ENCODE measurements at regions not wholly inside any gene's neighbourhood (a gene's known extent, or its start where the extent isn't known, plus 50 kb on each side); places are given as distances from the start of the nearest gene placed in this dataset.
"Not testable (repeated sequence)": the region's sequence is repeated elsewhere in the genome, so short reads cannot be mapped to it uniquely, and the experiment has no call there.

DNA sequence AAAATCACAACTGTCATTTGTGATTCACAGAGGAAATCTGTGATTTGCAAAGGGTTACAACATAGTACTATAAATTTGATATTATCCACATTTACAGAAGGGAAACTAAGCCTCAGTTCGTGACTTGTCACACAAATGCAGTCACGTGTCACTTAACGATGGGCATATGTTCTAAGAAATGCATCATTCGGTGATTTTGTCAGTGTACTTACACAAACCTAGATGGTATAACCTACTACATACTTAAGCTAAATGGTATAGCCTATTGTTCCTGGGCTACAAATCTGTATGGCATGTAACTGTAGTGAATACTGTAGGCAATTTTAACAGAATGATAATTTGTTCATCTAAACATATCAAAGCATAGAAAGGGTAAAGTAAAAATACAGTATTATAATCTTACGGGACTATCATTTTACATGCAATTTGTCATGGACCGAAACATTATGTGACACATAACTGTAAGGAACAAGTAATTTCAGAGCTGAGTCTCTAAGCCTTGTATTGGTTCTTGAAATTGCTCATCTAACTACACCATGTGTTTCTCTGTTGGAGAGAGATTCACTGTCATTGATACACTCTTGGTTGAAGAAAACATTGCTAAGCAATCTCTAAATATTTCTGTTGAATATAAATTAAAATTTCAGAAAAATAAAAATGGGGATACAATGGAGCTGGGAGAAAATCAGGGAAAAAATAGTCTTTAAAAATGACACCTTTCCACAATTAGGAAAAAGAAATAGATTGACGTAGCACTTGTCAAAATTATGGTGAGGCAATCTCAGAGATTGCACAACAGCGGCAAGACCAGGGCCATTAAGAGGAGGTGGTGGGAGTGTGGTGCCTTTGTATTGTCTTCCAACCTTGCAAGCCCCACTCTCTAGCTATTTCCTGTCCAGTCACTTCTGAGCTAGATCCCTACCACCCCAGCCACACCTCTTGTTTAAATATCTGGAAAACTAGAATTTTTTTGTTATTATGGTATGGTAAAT is 645.8 kb upstream of the TBL1XR1 start:
- Mint-ChIP-seq H3K9me3 (no peaks in the 10 kb centered on the region), H3K4me3 (no peak overlapping the region), H3K4me1 (peaks cover 12% of the 10 kb centered on the region), H3K27me3 (ENCODE audit: low read depth, poor library complexity) (no peaks in the 10 kb centered on the region), H3K27ac (no peak overlapping the region), H3K36me3 (ENCODE audit: low read depth) (no peaks in the 10 kb centered on the region)
- TF ChIP-seq, protein P1, sequence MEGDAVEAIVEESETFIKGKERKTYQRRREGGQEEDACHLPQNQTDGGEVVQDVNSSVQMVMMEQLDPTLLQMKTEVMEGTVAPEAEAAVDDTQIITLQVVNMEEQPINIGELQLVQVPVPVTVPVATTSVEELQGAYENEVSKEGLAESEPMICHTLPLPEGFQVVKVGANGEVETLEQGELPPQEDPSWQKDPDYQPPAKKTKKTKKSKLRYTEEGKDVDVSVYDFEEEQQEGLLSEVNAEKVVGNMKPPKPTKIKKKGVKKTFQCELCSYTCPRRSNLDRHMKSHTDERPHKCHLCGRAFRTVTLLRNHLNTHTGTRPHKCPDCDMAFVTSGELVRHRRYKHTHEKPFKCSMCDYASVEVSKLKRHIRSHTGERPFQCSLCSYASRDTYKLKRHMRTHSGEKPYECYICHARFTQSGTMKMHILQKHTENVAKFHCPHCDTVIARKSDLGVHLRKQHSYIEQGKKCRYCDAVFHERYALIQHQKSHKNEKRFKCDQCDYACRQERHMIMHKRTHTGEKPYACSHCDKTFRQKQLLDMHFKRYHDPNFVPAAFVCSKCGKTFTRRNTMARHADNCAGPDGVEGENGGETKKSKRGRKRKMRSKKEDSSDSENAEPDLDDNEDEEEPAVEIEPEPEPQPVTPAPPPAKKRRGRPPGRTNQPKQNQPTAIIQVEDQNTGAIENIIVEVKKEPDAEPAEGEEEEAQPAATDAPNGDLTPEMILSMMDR (IDR thresholded peaks at IDR 0.05) = no peak
- DNase-seq = no peak

DNA sequence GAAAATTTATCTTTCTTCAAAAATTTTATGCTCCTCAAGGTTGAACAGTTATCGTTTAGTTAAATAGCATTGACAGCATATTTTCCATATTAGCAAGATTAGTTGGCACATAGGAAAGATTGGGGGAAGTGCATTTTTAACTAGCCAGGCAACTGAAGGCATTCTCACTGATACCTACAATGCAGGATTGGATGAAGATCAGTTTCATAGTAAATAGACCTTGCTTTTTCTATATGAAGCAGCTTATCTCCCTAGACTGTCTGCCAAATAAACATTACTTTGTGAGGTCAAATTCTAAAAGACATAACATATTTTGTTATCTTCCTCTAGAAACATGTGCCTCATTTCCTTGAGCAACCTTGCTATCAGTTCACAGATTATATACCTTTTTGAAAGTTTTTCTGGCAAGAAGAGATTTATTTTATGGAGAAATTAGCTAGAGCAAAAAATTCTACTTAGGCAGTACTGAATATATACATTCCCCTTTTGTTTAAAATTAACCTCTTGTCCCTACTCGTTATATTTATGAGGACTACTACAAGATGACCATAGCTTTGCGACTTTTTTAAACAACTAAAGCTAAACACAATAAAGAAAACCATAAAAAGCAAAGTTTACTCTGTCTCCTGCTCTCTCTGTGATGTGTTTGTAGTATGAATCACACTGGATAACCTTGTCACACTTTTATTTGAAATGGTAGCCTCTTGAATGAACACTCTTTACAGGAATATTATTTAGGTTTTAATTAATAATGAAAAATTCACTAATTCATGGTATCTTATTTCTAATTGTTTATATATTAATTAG is 654.9 kb upstream of the TBL1XR1 start:
- no peak overlapping the region for H3K27ac Mint-ChIP-seq

DNA sequence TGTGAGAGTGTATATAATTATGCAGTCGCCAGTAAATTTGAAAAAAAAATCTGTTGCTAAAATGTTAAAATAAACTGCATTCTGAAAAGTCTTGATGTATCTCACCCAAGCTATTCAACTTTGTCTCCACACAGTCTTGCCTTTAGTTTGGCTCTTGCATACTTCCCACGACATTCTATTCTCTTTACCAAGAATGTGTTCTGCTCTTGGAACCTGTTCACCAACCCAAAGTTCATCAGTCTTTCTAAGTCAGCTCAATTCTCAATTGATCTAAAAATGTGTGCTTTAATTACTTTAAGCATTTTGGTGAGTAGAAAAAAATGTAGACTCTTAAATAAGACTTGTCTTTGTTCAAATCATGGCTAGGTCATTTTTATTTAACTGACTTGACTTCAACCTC is 657.7 kb upstream of the TBL1XR1 start:
- Mint-ChIP-seq H3K9me3 (peaks cover 38% of the 10 kb centered on the region), H3K36me3 (ENCODE audit: low read depth) (peaks cover 24% of the 10 kb centered on the region), H3K27ac (no peak overlapping the region), H3K4me3 (no peak overlapping the region), H3K27me3 (ENCODE audit: low read depth, poor library complexity) (peaks cover 2% of the 10 kb centered on the region), H3K4me1 (peaks cover 11% of the 10 kb centered on the region)
- TF ChIP-seq, protein P1 (IDR thresholded peaks at IDR 0.05) = no peak
- DNase-seq = no peak

More for the DNA sequence above, 654.9 kb upstream of the TBL1XR1 start:
- Mint-ChIP-seq H3K4me1 (peaks cover 11% of the 10 kb centered on the region), H3K27me3 (ENCODE audit: low read depth, poor library complexity) (no peaks in the 10 kb centered on the region), H3K36me3 (ENCODE audit: low read depth) (peaks cover 4% of the 10 kb centered on the region), H3K4me3 (no peak overlapping the region), H3K9me3 (peaks cover 11% of the 10 kb centered on the region)
- DNase-seq = no peak
- TF ChIP-seq, protein P1 (IDR thresholded peaks at IDR 0.05) = no peak

DNA sequence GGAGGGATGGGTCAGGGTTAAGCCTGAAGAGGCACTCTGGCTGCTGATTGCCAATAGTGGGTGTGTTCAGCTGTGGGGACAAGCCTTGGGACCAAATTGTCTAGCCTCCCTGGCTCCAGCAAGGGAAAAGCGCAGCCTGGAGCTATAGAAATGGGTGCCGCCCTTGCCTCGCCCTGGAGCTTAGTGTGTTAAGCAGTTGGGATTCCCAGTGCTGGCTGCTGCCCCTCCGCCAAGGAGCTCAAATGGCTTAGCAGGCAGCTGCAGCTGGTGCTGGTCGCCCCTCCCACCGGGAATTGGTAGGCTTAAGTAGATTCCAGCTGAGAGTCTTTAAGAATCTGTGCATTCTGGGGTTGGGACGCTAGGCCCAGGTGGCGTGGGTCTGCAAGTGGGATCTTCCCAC is 662.9 kb upstream of the TBL1XR1 start:
- Mint-ChIP-seq H3K4me3 (no peak overlapping the region), H3K27ac (no peak overlapping the region), H3K4me1 (no peaks in the 10 kb centered on the region), H3K36me3 (ENCODE audit: low read depth) (peaks cover 50% of the 10 kb centered on the region), H3K9me3 (peaks cover 82% of the 10 kb centered on the region), H3K27me3 (ENCODE audit: low read depth, poor library complexity) (peaks cover 7% of the 10 kb centered on the region)
- TF ChIP-seq, protein P1 (IDR thresholded peaks at IDR 0.05) = no peak
- DNase-seq = no peak

DNA sequence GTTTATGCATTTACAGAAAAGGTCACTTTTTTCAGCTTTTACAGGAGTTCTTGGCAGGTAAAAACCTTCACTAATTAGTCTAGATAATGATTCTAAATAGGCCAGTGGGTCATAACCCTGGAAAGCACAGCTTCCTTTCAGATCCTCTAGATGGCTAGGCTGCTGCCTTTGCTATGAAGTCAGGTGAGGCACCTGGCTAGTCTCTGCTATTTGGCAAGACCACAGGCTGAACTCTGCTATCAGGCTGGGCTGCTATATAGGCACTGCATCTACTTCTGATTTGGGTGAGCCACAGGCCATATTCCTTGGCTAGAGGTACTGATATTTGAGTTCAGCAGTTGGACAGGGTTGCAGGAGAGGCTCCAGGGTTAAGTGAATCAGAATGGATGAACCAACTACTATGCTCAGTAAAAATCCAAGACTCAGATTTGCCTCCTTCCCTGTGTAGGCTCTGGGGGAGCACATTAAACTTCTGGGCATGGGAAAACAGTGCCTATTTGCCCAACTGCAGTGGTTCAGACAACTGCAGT is 665.7 kb upstream of the TBL1XR1 start:
- DNase-seq = no peak
- Mint-ChIP-seq H3K4me3 (no peak overlapping the region), H3K4me1 (no peaks in the 10 kb centered on the region), H3K36me3 (ENCODE audit: low read depth) (peaks cover 55% of the 10 kb centered on the region), H3K9me3 (peaks cover 80% of the 10 kb centered on the region), H3K27me3 (ENCODE audit: low read depth, poor library complexity) (peaks cover 7% of the 10 kb centered on the region), H3K27ac (no peak overlapping the region)
- TF ChIP-seq, protein P1 (IDR thresholded peaks at IDR 0.05) = no peak

DNA sequence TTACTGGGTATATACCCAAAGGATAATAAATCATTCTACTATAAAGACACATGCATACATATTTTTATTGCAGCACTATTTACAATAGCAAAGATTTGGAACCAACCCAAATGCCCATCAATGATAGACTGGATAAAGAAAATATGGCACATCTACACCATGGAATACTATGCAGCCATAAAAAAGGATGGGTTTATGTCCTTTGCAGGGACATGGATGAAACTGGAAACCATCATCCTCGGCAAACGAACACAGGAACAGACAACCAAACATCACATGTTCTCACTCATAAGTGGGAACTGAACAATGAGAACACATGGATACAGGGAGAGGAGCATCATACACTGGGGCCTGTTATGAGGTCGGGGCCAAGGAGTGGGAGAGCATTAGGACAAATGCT is 665.0 kb upstream of the KCNMB2 start:
- not testable (repeated sequence) for H3K27me3 Mint-ChIP-seq (ENCODE audit: low read depth, poor library complexity); H3K27ac Mint-ChIP-seq; DNase-seq; H3K4me3 Mint-ChIP-seq
- Mint-ChIP-seq H3K4me1 (peaks cover 10% of the 10 kb centered on the region), H3K9me3 (peaks cover 50% of the 10 kb centered on the region), H3K36me3 (ENCODE audit: low read depth) (peaks cover 40% of the 10 kb centered on the region)
